H1 (cell line): ENCODE measurements at regions not wholly inside any gene's neighbourhood (a gene's known extent, or its start where the extent isn't known, plus 50 kb on each side); places are given as distances from the start of the nearest gene placed in this dataset.

Experiments used
- CTCF ChIA-PET: fragments of 300-600 bp; sonication (Branson Sonifier 250); formaldehyde crosslinking; loops from one replicate; lab custom pipeline; 2021; ENCODE audit not compliant: partially characterized antibody; lab: Charles Lee
- POLR2A ChIA-PET: fragments of 300-600 bp; sonication (Branson Sonifier 250); formaldehyde crosslinking; loops from one replicate; lab custom pipeline; 2021; ENCODE audit warnings: inconsistent platforms; ENCODE audit not compliant: partially characterized antibody; lab: Charles Lee
- DNase-seq, 2 experiments: peaks; one replicate each; pipeline versions ENCODE4 v3.0.0 to v3.0.0-alpha.2; 2010 to 2022; ENCODE audit warnings: low spot score in 2 of 2, low read depth in 1 of 2, mixed read lengths in 1 of 2
- FAIRE-seq: peaks from 2 replicates; lab custom pipeline; 2011; peaks lifted over from hg19 to GRCh38; lab: Jason Lieb, UNC
- H2AFZ ChIP-seq: 2 replicates; pipeline ENCODE4 v1.8.1; 2012; ENCODE audit warnings: low read length, inconsistent platforms
- H2AK5ac ChIP-seq: 2 replicates; pipeline ENCODE4 v1.6.1; 2013; ENCODE audit warnings: low read depth, low read length
- H2BK120ac ChIP-seq: replicated peaks from 2 replicates; pipeline ENCODE3; 2013; ENCODE audit warnings: low read depth, low read length, inconsistent platforms
- H2BK12ac ChIP-seq: 2 replicates; pipeline ENCODE4 v1.6.1; 2013; ENCODE audit warnings: low read depth, low read length
- H2BK15ac ChIP-seq: 2 replicates; pipeline ENCODE4 v1.6.1; 2013; ENCODE audit warnings: low read length
- H2BK20ac ChIP-seq: 2 replicates; pipeline ENCODE4 v1.6.1; 2013; ENCODE audit warnings: low read length
- H2BK5ac ChIP-seq: 2 replicates; pipeline ENCODE4 v1.6.1; 2013; ENCODE audit warnings: low read depth, low read length
- H3K14ac ChIP-seq: 2 replicates; pipeline ENCODE4 v1.6.1; 2013; ENCODE audit warnings: inconsistent platforms; ENCODE audit not compliant: insufficient read length
- H3K18ac ChIP-seq: 2 replicates; pipeline ENCODE4 v1.6.1; 2013; ENCODE audit warnings: low read length; ENCODE audit errors: extremely low read depth
- H3K23ac ChIP-seq: 2 replicates; pipeline ENCODE4 v1.6.1; 2013; ENCODE audit warnings: inconsistent platforms; ENCODE audit not compliant: insufficient read length
- H3K23me2 ChIP-seq: 2 replicates; pipeline ENCODE4 v1.6.1; 2013; ENCODE audit warnings: low read depth, low read length
- H3K27ac ChIP-seq: 2 replicates; pipeline ENCODE4 v1.6.1; 2011; ENCODE audit warnings: low read depth, low read length, inconsistent platforms
- H3K27me3 ChIP-seq, 4 experiments: replicated peaks in 1 of 4; 1 replicate in 1 of 4; 2 replicates in 3 of 4; pipeline versions ENCODE4 v1.6.1 to v1.8.1; 2011 to 2013; ENCODE audit warnings: low read length in 3 of 4, mild to moderate bottlenecking in 3 of 4, inconsistent platforms in 2 of 4, mixed read lengths in 2 of 4, moderate library complexity in 1 of 4; ENCODE audit not compliant: control insufficient read depth in 3 of 4, insufficient read depth in 3 of 4; ENCODE audit errors: extremely low read depth in 1 of 4
- H3K36me3 ChIP-seq, 4 experiments: 2 replicates each; pipeline versions ENCODE4 v1.6.1 to v1.8.1; 2011 to 2013; ENCODE audit warnings: mild to moderate bottlenecking in 4 of 4, low read length in 3 of 4, moderate library complexity in 2 of 4, control low read depth in 1 of 4, inconsistent platforms in 1 of 4; ENCODE audit not compliant: insufficient read depth in 4 of 4, control insufficient read depth in 2 of 4
- H3K4ac ChIP-seq: replicated peaks from 2 replicates; pipeline ENCODE3; 2013; ENCODE audit warnings: low read length, low read depth, mixed read lengths, inconsistent platforms; ENCODE audit not compliant: insufficient read length
- H3K4me1 ChIP-seq, 4 experiments: replicated peaks in 1 of 4; 1 replicate in 1 of 4; 2 replicates in 3 of 4; pipeline versions ENCODE4 v1.6.1 to v1.8.1; 2011 to 2013; ENCODE audit warnings: low read length in 3 of 4, inconsistent platforms in 2 of 4, mixed read lengths in 1 of 4; ENCODE audit not compliant: insufficient read depth in 4 of 4, control insufficient read depth in 3 of 4
- H3K4me2 ChIP-seq, 2 experiments: 2 replicates each; pipeline versions ENCODE4 v1.6.1 to v1.8.1; 2011 to 2013; ENCODE audit warnings: low read depth in 2 of 2, low read length in 2 of 2, control low read depth in 1 of 2, inconsistent platforms in 1 of 2, mild to moderate bottlenecking in 1 of 2; ENCODE audit not compliant: insufficient read depth in 1 of 2
- H3K4me3 ChIP-seq, 4 experiments: fragments of 200-600, 300-600 bp in 1 of 4; sonication (generic), shearing (Covaris generic), sonication (Bioruptor Twin) in 1 of 4; 2 replicates each; pipeline versions ENCODE4 v1.5.1 to v1.8.1; 2011 to 2016; ENCODE audit warnings: low read length in 4 of 4, low read depth in 3 of 4, control low read depth in 2 of 4, inconsistent platforms in 2 of 4, mild to moderate bottlenecking in 2 of 4, mixed read lengths in 1 of 4, moderate library complexity in 1 of 4; ENCODE audit not compliant: insufficient read depth in 2 of 4; ENCODE audit errors: extremely low read depth in 1 of 4
- H3K56ac ChIP-seq: replicated peaks from 2 replicates; pipeline ENCODE3; 2013; ENCODE audit warnings: low read depth, mild to moderate bottlenecking, mixed read lengths, low read length, inconsistent platforms; ENCODE audit not compliant: insufficient read length
- H3K79me1 ChIP-seq: 2 replicates; pipeline ENCODE4 v1.6.1; 2013; ENCODE audit warnings: low read depth, low read length, control low read depth
- H3K79me2 ChIP-seq, 2 experiments: 2 replicates each; pipeline versions ENCODE4 v1.6.1 to v1.8.1; 2012 to 2013; ENCODE audit warnings: low read length in 2 of 2, mild to moderate bottlenecking in 2 of 2, inconsistent platforms in 1 of 2; ENCODE audit not compliant: insufficient read depth in 2 of 2, control insufficient read depth in 1 of 2
- H3K9ac ChIP-seq, 4 experiments: replicated peaks in 1 of 4; 1 replicate in 1 of 4; 2 replicates in 3 of 4; pipeline versions ENCODE4 v1.6.1 to v1.8.1; 2011 to 2013; ENCODE audit warnings: low read depth in 3 of 4, low read length in 3 of 4, control low read depth in 2 of 4, mild to moderate bottlenecking in 2 of 4, moderate library complexity in 2 of 4, inconsistent platforms in 1 of 4; ENCODE audit errors: extremely low read depth in 1 of 4
- H3K9me3 ChIP-seq, 2 experiments: 2 replicates each; pipeline versions ENCODE4 v1.6.1 to v1.8.1; 2012 to 2013; ENCODE audit warnings: mild to moderate bottlenecking in 2 of 2, moderate library complexity in 2 of 2, control low read depth in 1 of 2, inconsistent platforms in 1 of 2, low read depth in 1 of 2, low read length in 1 of 2, mixed read lengths in 1 of 2; ENCODE audit not compliant: insufficient read depth in 2 of 2
- H4K20me1 ChIP-seq, 2 experiments: replicated peaks in 1 of 2; 2 replicates each; pipeline versions ENCODE3 to v1.8.1; 2011 to 2013; ENCODE audit warnings: inconsistent platforms in 2 of 2, low read length in 2 of 2, mild to moderate bottlenecking in 1 of 2; ENCODE audit not compliant: insufficient read depth in 2 of 2, control insufficient read depth in 1 of 2
- H4K5ac ChIP-seq: 2 replicates; pipeline ENCODE4 v1.6.1; 2013; ENCODE audit warnings: low read length, low read depth, mixed read lengths, inconsistent platforms; ENCODE audit not compliant: insufficient read length
- H4K8ac ChIP-seq: 2 replicates; pipeline ENCODE4 v1.8.0; 2013; ENCODE audit warnings: mild to moderate bottlenecking, moderate library complexity, low read length, inconsistent platforms; ENCODE audit not compliant: insufficient read depth; ENCODE audit errors: extremely low read depth
- H4K91ac ChIP-seq: replicated peaks from 2 replicates; pipeline ENCODE3; 2013; ENCODE audit warnings: low read length, mixed read lengths, inconsistent platforms; ENCODE audit not compliant: insufficient read length
- CEBPB ChIP-seq: IDR thresholded peaks from 2 replicates; pipeline ENCODE4 v1.6.1; 2012; ENCODE audit warnings: low read depth, low read length
- CTBP2 ChIP-seq: IDR thresholded peaks from 2 replicates; pipeline ENCODE4 v1.7.0; 2011; ENCODE audit warnings: borderline replicate concordance, mild to moderate bottlenecking, moderate library complexity, mixed read lengths, low read length; ENCODE audit not compliant: insufficient read depth, insufficient read length
- JUND ChIP-seq: IDR thresholded peaks from 2 replicates; pipeline ENCODE4 v1.6.1; 2011; ENCODE audit warnings: mild to moderate bottlenecking, improper control_type of control experiment, low read length
- MAFK ChIP-seq: IDR thresholded peaks from 2 replicates; pipeline ENCODE4 v1.6.1; 2012; ENCODE audit warnings: low read depth, mild to moderate bottlenecking, improper control_type of control experiment, low read length
- POLR2A ChIP-seq, 2 experiments: IDR thresholded peaks; 1 replicate in 1 of 2; 2 replicates in 1 of 2; pipeline ENCODE4 v1.6.1; 2011; ENCODE audit warnings: low read depth in 2 of 2, low read length in 2 of 2, mild to moderate bottlenecking in 2 of 2; ENCODE audit errors: control extremely low read depth in 1 of 2
- RBBP5 ChIP-seq: IDR thresholded peaks from 2 replicates; pipeline ENCODE4 v1.7.1; 2012; ENCODE audit warnings: low read depth, mild to moderate bottlenecking, inconsistent platforms, low read length, moderate library complexity, borderline replicate concordance
- RFX5 ChIP-seq: IDR thresholded peaks from 2 replicates; pipeline ENCODE4 v1.6.1; 2011; ENCODE audit warnings: low read depth, low read length, improper control_type of control experiment, borderline replicate concordance
- SAP30 ChIP-seq: fragments of 300-600 bp; sonication (generic); IDR thresholded peaks from 2 replicates; pipeline ENCODE4 v1.7.1; 2012; ENCODE audit warnings: low read length, moderate library complexity, mild to moderate bottlenecking, inconsistent platforms; ENCODE audit not compliant: insufficient read depth, insufficient replicate concordance
- SRF ChIP-seq: IDR thresholded peaks from 2 replicates; pipeline ENCODE4 v1.6.1; 2011; ENCODE audit warnings: mild to moderate bottlenecking, low read depth, low read length, moderate library complexity
- TAF7 ChIP-seq: optimal IDR thresholded peaks from 2 replicates; pipeline ENCODE3; 2011; ENCODE audit warnings: low read depth, mild to moderate bottlenecking, inconsistent platforms, low read length, moderate library complexity, borderline replicate concordance
- TBP ChIP-seq: IDR thresholded peaks from 2 replicates; pipeline ENCODE4 v1.6.1; 2011; ENCODE audit warnings: low read depth, low read length, improper control_type of control experiment
- WGBS, 2 experiments: shearing (Covaris generic) in 1 of 2; methylation state at CpG; one replicate each; pipeline versions ENCODE4 v1.1.6 to v1.1.7; 2013 to 2015; ENCODE audit warnings: low lambda C conversion rate in 2 of 2, mixed read lengths in 2 of 2, inconsistent platforms in 1 of 2, low coverage in 1 of 2, missing lambda C conversion rate in 1 of 2; ENCODE audit not compliant: insufficient replicate concordance in 2 of 2, insufficient coverage in 1 of 2, insufficient read length in 1 of 2; ENCODE audit errors: extremely low coverage in 1 of 2, missing lambda C conversion rate in 1 of 2; 5-methylcytosine and 5-hydroxymethylcytosine counted together
- TF ChIP-seq, protein P1 (sequence below): IDR thresholded peaks from 2 replicates; pipeline ENCODE4 v1.6.1; 2012; ENCODE audit warnings: inconsistent platforms

DNA sequence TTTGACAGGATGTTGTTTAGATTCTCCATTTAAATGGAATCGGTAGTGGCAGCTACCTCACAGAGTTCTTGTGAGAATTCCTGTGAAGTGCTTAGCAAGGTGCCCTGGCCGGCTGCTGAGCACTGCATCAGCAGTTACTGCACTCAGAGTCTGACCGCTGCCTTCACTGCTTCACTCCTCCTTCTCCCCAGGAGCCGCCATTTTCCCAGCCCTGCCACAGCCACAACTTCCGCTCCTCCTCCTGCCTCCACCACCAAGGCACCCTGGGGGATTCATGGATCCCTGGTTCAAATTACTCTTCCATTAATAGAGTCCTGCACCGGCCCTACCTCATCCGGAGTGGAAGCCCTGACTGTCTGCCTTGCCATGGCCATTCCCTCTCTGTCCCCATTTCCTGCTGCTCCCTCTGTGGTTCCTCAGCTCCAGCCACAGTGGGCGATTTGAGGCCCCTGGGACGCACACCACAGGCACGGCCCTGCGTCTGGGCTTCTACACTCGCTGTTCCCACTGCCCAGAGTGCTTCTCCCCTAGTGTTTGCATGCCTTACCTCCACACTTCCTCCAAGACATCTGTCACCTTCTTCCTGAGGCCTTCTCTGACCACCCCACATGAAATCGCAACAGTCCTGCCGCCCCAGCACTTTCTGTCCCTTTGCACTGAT, 210.3 kb downstream of the IPO8 start:
- H3K23ac ChIP-seq, result no peak overlapping the region
- H2BK5ac ChIP-seq, result no peak overlapping the region
- no peak overlapping the region for H3K27ac ChIP-seq
- no peaks in the 10 kb centered on the region for H3K79me1 ChIP-seq
- no peak overlapping the region for H2BK15ac ChIP-seq
- no peak overlapping the region for H4K91ac ChIP-seq
- no peak overlapping the region for H3K56ac ChIP-seq
- DNase-seq, result no peak
- H2AFZ ChIP-seq, result 0 out of 2 replicates have a peak overlapping the region, but pooled peaks have one; percentile 65
- no peaks in the 10 kb centered on the region for H3K79me2 ChIP-seq
- no peaks in the 10 kb centered on the region for H3K23me2 ChIP-seq
- ChIA-PET CTCF (interaction anchor here (1.3 to 2.0 kb wide), 2 partner anchors 13 to 27 kb away, joined by 3 to 4 read pairs; no protein-coding TSS in a partner anchor), POLR2A (no interaction called here)
- FAIRE-seq, result no peak
- H3K18ac ChIP-seq, result no peak overlapping the region
- H3K9ac ChIP-seq, result no peak overlapping the region
- no peak overlapping the region for H3K4ac ChIP-seq
- H3K14ac ChIP-seq, result no peak overlapping the region
- no peak overlapping the region for H2BK120ac ChIP-seq
- no peak overlapping the region for H4K5ac ChIP-seq
- H4K8ac ChIP-seq, result no peak overlapping the region; the same call in 1 of the 2 replicates
- 83% methylated on average over 14 of the region's 14 CpGs; no CpG with 5 or more reads in 1 of the 2 experiments for WGBS, 2 experiments
- H3K36me3 ChIP-seq, result no peaks in the 10 kb centered on the region; a peak in 1 of 8 replicates
- H3K4me1 ChIP-seq, result peaks cover 0 to 5% (median 0%) of the 10 kb centered on the region in 4 experiments; a peak in 1 of 7 replicates
- H2BK20ac ChIP-seq, result no peak overlapping the region
- H2AK5ac ChIP-seq, result no peak overlapping the region
- no peaks in the 10 kb centered on the region for H4K20me1 ChIP-seq
- no peaks in the 10 kb centered on the region for H3K27me3 ChIP-seq
- H3K4me2 ChIP-seq, result no peak overlapping the region
- H2BK12ac ChIP-seq, result no peak overlapping the region
- no peak overlapping the region for H3K4me3 ChIP-seq
- H3K9me3 ChIP-seq, result no peaks in the 10 kb centered on the region
- TF ChIP-seq SRF (no peak), RFX5 (no peak), MAFK (no peak), TBP (no peak), TAF7 (no peak), CEBPB (no peak), JUND (no peak), RBBP5 (no peak), POLR2A (IDR thresholded peaks at IDR 0.05; ENCODE audit: control extremely low read depth in 1 of 2, low read depth in 2 of 2, low read length in 2 of 2) (no peak), SAP30 (no peak), CTBP2 (no peak)
- TF ChIP-seq, protein P1, sequence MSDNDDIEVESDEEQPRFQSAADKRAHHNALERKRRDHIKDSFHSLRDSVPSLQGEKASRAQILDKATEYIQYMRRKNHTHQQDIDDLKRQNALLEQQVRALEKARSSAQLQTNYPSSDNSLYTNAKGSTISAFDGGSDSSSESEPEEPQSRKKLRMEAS, result no peak
